GM18502 (cell line): ENCODE measurements at regions not wholly inside any gene's neighbourhood (a gene's known extent, or its start where the extent isn't known, plus 50 kb on each side); places are given as distances from the start of the nearest gene placed in this dataset.
"Not testable (repeated sequence)": the region's sequence is repeated elsewhere in the genome, so short reads cannot be mapped to it uniquely, and the experiment has no call there.

ENCODE experiments used
- ATAC-seq: cut with Tn5 transposase; IDR thresholded peaks from one replicate; pipeline ENCODE4 v1.9.1; 2021; ENCODE audit warnings: mild to moderate bottlenecking; ENCODE audit not compliant: unreplicated experiment, poor library complexity

- ATAC-seq: no peak
Measured at GRCh38 chr13:80000684-80001509, 340.0 kb downstream of the SPRY2 start.

DNA sequence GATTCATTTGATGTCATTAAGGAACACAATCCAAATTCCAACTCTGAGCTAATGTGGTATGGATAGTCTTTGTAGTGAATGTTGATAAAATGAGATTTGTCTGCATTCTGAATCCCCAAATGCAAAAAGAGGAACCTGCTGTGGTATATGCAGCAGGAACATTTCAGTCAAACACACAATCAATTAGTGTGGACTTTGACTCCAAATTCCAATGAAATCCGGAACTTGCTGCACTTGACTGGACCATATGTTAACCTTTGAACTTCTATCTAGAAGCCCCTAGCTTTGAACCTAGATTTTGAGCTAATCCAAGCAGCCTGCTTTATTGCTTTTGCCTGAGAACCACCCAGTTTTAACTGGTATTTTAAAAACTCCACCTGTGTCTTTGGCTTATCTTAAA, 341.3 kb downstream of the SPRY2 start:
- no peak for ATAC-seq

- ATAC-seq: no peak
Measured at GRCh38 chr13:79998381-79998880, 342.5 kb downstream of the SPRY2 start.

DNA sequence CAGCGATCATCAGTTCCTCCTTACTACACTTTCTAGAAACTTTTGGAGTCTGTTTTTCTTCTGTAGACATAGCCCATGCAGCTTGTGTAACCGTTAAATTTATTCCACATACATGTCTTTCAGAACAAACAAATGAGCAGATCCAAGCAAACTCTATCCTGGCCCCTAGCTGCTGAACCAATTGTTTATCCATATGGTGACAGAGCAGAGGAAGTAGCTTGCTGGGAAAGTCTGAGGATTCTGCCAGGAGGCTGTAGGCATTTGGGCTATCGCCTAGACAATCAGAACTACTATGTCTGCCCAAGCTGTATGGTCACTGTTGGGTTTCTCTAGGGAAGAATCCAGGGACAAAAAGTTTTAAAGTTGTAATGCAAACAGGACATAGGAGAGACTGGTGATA, 343.7 kb downstream of the SPRY2 start:
- ATAC-seq: no peak

DNA sequence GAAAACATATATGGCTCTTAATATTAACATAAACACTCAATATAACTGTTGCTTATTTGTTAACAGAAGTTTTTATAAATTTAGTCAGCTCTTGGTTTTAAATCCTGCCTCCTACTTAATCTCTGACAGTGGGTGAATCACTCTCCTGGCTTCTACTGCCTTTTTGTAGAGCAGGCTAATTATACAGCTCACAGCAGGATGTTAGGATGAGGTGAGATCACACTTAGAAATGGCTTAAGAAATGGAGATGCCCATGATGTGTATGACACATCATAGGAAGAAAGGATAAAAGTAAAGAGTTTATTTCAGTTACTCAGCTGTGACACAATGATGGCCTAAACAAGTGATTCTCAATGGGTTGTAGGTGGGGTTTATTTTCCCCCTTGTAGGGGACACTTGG, 345.6 kb downstream of the SPRY2 start:
- no peak for ATAC-seq

DNA sequence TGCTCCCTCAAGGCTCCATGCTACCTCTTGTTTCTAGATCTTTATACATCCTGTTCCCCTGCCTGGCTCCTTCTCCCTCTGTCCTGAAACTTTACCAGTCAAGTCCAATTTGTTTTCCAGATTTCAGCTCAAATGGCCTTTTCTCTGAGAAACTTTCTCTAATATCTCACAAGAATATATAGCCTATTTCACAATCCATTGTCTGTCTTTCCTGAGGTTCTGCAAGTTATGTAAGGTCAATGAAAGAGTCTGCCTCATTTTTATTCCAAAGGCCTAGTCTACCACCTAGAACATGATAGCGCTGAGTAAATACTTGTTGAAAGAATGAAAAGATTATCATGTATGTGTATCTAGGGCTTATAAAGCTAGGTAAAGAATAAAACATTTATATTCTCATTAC, 348.8 kb downstream of the SPRY2 start:
- no peak for ATAC-seq

DNA sequence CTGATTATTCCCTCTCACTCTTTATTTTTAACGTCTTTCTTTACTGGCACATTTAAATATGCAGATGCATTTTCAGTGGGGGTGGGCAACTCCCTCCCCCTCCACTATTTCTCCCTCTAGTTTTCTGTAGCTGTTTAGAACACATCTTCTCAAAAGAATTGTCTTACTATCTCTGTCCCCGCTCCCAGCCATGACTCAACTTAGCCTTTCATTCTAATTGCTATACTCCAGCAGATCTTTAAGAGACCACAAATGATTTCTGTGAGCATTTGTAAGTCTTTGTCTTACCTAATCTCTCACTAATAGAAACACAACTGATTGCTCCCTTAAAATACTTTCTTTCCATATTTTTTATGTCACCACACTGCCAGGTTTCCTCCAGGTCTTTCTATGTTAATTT, 350.9 kb downstream of the SPRY2 start:
- no peak for ATAC-seq

DNA sequence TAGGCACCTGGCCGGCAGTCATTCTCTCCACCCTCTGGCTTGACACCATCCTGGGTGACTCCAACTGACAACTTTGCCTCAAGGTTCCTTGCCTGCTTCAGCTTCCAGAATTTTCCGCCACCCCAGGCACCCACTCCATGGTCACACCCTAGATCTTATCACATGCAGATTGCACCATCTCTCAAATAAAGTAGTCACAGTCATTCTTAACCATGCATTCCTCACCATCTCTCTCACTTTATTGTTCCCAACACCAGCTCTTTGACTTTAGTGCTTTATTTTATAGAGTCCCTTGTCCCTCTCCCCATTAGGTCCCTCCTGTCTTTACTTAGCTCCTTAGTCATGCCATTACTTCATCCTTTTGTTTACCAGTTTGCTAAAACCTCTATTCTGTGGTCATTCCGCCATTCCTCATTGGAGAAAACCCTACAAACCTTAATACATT, 351.7 kb downstream of the SPRY2 start:
- ATAC-seq: no peak

DNA sequence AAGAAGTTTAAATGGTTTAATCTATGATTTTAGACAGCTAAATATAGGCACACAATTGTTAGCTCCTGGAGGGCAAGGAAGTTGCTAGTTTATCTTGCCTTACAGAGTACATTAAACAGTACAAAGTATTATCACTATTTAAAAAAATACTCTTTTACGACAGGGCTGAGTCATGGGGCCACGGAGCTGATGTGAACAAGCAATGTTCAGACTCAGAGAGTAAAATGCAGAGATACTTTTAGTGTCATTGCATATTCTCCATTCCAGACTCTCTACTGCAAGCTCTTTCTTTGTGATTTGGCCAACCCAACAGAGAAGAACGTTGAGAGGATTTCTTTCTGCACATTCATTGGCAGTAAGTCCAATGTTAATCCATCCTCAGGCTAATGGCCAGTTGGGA, 352.4 kb downstream of the SPRY2 start:
- ATAC-seq: no peak

GRCh38 chr13:79987761-79988160, 353.2 kb downstream of the SPRY2 start:
- ATAC-seq: no peak

DNA sequence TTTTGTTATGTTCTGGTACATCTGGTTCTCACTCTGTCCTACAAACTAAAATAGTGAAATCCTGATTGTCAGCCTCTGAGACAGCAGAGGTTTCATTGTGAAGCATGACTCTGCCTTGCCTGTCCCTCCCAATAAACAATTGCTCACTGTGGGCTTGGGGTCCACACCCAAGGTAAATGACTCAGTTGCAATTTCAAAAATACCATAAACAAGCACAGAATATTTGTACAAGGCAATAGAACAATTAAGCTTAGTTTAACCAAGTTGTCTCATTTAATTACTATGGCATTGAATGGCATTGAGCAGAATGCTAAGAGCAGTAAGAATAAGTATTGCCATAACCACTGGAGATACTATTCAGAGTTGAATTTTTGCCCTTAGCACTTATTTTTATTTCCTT, 353.6 kb downstream of the SPRY2 start:
- no peak for ATAC-seq

GRCh38 chr13:79986890-79987289, 354.0 kb downstream of the SPRY2 start:
- no peak for ATAC-seq

DNA sequence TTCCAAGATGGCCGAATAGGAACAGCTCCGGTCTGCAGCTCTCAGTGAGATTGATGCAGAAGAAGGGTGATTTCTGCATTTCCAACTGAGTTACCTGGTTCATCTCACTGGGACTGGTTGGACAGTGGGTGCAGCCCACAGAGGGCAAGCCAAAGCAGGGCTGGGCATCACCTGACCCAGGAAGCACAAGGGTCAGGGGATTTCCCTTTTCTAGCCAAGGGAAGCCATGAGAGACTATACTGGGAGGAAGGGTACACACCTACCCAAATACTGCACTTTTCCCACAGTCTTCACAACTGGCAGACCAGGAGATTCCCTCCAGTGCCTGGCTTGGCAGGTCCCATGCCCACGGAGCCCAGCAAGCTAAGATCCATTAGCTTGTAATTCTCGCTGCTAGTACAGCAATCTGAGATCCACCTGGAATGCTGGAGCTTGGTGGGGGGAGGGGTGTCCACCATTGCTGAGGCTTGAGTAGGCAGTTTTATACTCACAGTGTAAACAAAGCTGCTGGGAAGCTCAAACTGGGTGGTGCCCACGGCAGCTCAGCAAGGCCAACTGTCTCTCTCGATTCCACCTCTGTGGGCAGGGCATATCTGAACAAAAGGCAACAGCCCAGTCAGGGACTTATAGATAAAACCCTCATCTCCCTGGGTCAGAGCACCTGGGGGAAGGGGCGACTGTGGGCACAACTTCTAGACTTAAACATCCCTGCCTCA, 365.8 kb downstream of the SPRY2 start:
- ATAC-seq: not testable (repeated sequence)

DNA sequence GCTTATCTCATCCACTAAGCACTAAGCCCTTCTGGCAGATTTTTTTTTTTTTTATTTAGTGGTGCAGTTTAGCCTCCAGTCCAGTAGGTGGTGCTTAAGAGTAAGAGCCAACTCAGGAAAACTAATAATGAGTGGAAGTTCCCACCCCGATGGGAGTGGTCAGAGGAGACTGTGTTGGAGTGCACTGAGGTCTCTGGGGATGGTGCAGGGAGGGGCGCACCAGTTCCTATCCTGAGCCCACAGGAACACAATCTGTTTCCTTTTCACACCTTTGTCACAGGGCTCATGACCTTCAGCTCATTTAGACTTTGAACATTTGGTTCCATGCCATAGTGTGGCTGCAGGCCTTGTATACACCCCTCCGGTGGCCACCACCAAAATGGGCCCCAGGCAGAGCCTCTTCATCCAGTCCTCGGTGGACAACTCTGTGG, 367.4 kb downstream of the SPRY2 start:
- peak; percentile 93 for ATAC-seq

GRCh38 chr13:79972066-79972569, 368.8 kb downstream of the SPRY2 start:
- ATAC-seq: no peak

DNA sequence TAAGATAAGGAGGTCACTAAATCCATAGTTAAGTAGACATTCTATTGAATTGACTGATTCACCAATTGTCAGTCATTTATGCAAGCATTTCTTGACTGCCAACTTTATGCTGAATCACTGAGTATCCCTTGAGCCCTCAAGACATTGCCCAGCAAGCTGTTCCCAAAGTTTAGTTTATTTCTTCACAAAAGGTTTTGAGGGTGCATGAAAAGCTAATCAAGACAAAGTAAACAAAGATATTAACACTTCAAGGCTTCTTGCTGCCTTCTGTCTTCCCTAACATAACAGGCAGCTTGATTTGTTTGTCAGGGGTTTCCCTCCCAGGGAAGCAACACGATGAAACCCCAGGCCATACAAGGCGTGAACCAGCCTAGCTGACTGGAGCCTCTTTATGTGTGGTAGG, 374.4 kb downstream of the SPRY2 start:
- ATAC-seq: no peak

- ATAC-seq: no peak
Measured at GRCh38 chr13:79966059-79966458, 374.9 kb downstream of the SPRY2 start.

- no peak for ATAC-seq
Measured at GRCh38 chr13:79946556-79946955, 394.4 kb downstream of the SPRY2 start.

DNA sequence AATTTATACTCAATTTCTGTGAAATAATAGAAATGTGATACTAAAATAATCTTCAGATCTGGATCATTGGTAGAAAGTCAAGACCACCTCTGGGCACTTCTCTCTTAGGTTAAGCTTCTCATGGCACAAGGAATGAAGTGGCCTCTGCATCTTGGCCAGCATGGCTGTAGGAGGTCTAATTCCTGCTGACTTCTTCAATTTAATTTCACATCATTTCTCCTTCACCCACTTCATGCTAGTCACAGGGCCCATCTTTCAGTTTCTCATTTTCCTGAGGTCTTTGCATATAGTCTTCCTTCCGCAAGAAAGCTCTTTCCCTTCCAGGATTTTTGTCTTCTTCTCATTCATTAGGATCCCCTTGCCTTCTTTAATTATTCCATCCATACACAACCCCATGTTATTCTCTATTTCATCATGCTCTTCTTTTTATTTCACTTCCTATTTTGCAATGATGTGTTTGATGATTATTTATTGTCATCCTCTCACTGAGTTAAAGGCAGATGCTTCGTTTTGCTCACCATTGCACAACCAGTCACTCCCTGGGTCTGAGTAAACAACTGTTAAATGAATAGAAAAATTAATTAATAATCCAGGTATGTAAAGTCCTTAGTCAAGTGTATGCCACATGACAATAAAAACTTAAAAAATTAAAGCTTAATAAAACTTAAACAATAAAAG, 397.4 kb downstream of the SPRY2 start:
- ATAC-seq: no peak

- no peak for ATAC-seq
Measured at GRCh38 chr13:79941752-79942151, 399.2 kb downstream of the SPRY2 start.

- no peak for ATAC-seq
Measured at GRCh38 chr13:79939689-79940088, 401.2 kb downstream of the SPRY2 start.
